SK-N-SH treated with all-trans-retinoic acid at 6 μM for 48 hours (cell line): ENCODE measurements at regions not wholly inside any gene's neighbourhood (a gene's known extent, or its start where the extent isn't known, plus 50 kb on each side); places are given as distances from the start of the nearest gene placed in this dataset.

Source experiments
- ARNTL ChIP-seq: fragments of 450-650 bp; formaldehyde crosslinking; IDR thresholded peaks from 2 replicates; pipeline ENCODE4 v1.5.0; 2020; ENCODE audit warnings: low read depth, mild to moderate bottlenecking, moderate library complexity, borderline replicate concordance
- CSDC2 ChIP-seq: fragments of 250-450 bp; sonication (Bioruptor Pico); IDR thresholded peaks from 2 replicates; pipeline ENCODE4 v1.5.0; 2020; ENCODE audit warnings: mild to moderate bottlenecking, moderate library complexity
- ISL1 ChIP-seq: fragments of 250-450 bp; sonication (Bioruptor Pico); IDR thresholded peaks from 2 replicates; pipeline ENCODE4 v2.1.2; 2022; ENCODE audit warnings: mild to moderate bottlenecking, moderate library complexity
- PPARA ChIP-seq: fragments of 250-450 bp; sonication (Bioruptor Pico); IDR thresholded peaks from 2 replicates; pipeline ENCODE4 v1.5.0; 2020; ENCODE audit warnings: mild to moderate bottlenecking, borderline replicate concordance
- RARB ChIP-seq: fragments of 250-450 bp; sonication (Bioruptor Pico); IDR thresholded peaks from 2 replicates; pipeline ENCODE4 v1.8.0; 2021; ENCODE audit warnings: mild to moderate bottlenecking, moderate library complexity
- TCF4 ChIP-seq: fragments of 250-450 bp; sonication (Bioruptor Pico); IDR thresholded peaks from 2 replicates; pipeline ENCODE4 v1.8.0; 2021; ENCODE audit warnings: mild to moderate bottlenecking, moderate library complexity, borderline replicate concordance
- ZFP3 ChIP-seq: fragments of 250-450 bp; sonication (Bioruptor Pico); IDR thresholded peaks from 2 replicates; pipeline ENCODE4 v1.5.0; 2020; ENCODE audit warnings: mild to moderate bottlenecking, moderate library complexity
- TF ChIP-seq, protein P1 (sequence below): fragments of 250-450 bp; sonication (Bioruptor Pico); IDR thresholded peaks from 2 replicates; pipeline ENCODE4 v1.5.1; 2021; ENCODE audit warnings: mild to moderate bottlenecking, moderate library complexity
- TF ChIP-seq, protein P2 (sequence below): fragments of 250-450 bp; sonication (Bioruptor Pico); IDR thresholded peaks from 2 replicates; pipeline ENCODE4 v1.8.0; 2020; ENCODE audit warnings: mild to moderate bottlenecking, moderate library complexity, borderline replicate concordance

- TF ChIP-seq, protein P1, sequence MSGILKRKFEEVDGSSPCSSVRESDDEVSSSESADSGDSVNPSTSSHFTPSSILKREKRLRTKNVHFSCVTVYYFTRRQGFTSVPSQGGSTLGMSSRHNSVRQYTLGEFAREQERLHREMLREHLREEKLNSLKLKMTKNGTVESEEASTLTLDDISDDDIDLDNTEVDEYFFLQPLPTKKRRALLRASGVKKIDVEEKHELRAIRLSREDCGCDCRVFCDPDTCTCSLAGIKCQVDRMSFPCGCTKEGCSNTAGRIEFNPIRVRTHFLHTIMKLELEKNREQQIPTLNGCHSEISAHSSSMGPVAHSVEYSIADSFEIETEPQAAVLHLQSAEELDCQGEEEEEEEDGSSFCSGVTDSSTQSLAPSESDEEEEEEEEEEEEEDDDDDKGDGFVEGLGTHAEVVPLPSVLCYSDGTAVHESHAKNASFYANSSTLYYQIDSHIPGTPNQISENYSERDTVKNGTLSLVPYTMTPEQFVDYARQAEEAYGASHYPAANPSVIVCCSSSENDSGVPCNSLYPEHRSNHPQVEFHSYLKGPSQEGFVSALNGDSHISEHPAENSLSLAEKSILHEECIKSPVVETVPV (CRISPR knock-in tag): no peak
- no peak for TF ChIP-seq TCF4 (CRISPR knock-in tag)
- no peak for TF ChIP-seq ARNTL (CRISPR knock-in tag)
- TF ChIP-seq ZFP3 (CRISPR knock-in tag): no peak
- TF ChIP-seq, protein P2, sequence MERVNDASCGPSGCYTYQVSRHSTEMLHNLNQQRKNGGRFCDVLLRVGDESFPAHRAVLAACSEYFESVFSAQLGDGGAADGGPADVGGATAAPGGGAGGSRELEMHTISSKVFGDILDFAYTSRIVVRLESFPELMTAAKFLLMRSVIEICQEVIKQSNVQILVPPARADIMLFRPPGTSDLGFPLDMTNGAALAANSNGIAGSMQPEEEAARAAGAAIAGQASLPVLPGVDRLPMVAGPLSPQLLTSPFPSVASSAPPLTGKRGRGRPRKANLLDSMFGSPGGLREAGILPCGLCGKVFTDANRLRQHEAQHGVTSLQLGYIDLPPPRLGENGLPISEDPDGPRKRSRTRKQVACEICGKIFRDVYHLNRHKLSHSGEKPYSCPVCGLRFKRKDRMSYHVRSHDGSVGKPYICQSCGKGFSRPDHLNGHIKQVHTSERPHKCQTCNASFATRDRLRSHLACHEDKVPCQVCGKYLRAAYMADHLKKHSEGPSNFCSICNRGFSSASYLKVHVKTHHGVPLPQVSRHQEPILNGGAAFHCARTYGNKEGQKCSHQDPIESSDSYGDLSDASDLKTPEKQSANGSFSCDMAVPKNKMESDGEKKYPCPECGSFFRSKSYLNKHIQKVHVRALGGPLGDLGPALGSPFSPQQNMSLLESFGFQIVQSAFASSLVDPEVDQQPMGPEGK (CRISPR knock-in tag): no peak
- no peak for TF ChIP-seq ISL1 (CRISPR knock-in tag)
- TF ChIP-seq RARB (CRISPR knock-in tag): no peak
- no peak for TF ChIP-seq CSDC2
- TF ChIP-seq PPARA: no peak
These were observed 111.4 kb upstream of the C1QTNF9B start for GRCh38 chr13:24008679-24009078.
